Fibroblast of upper back skin (primary cell): ENCODE measurements at regions not wholly inside any gene's neighbourhood (a gene's known extent, or its start where the extent isn't known, plus 50 kb on each side); places are given as distances from the start of the nearest gene placed in this dataset.
A peak's percentile ranks its signal among the peaks of the same experiment; 100 is the strongest.
"Not testable (repeated sequence)": the region's sequence is repeated elsewhere in the genome, so short reads cannot be mapped to it uniquely, and the experiment has no call there.

Experiments used
- DNase-seq: peaks from one replicate; pipeline ENCODE4 v3.0.0-alpha.2; 2013

GRCh38 chr7:120054376-120055100, 218.4 kb upstream of the KCND2 start:
- no peak for DNase-seq

GRCh38 chr7:120055300-120055699, 217.7 kb upstream of the KCND2 start:
- peak; percentile 74 for DNase-seq

- no peak for DNase-seq
Observed at GRCh38 chr7:120056227-120056626, 216.7 kb upstream of the KCND2 start.

- no peak for DNase-seq
Observed at GRCh38 chr7:120059641-120060040, 213.3 kb upstream of the KCND2 start.

- DNase-seq: peak; percentile 54
Observed at GRCh38 chr7:120060281-120060680, 212.7 kb upstream of the KCND2 start.

GRCh38 chr7:120060875-120061274, 212.1 kb upstream of the KCND2 start:
- DNase-seq: no peak

GRCh38 chr7:120064565-120064964, 208.4 kb upstream of the KCND2 start:
- DNase-seq: peak; percentile 72

- DNase-seq: not testable (repeated sequence)
Observed at GRCh38 chr7:120066898-120067297, 206.1 kb upstream of the KCND2 start.

- DNase-seq: no peak
Observed at GRCh38 chr7:120070201-120070600, 202.8 kb upstream of the KCND2 start.

GRCh38 chr7:120077777-120078176, 195.2 kb upstream of the KCND2 start:
- no peak for DNase-seq

- DNase-seq: no peak
Observed at GRCh38 chr7:120079022-120079421, 194.0 kb upstream of the KCND2 start.

- DNase-seq: no peak
Observed at GRCh38 chr7:120079704-120080103, 193.3 kb upstream of the KCND2 start.

- DNase-seq: not testable (repeated sequence)
Observed at GRCh38 chr7:120086468-120086867, 186.5 kb upstream of the KCND2 start.

GRCh38 chr7:120089968-120090367, 183.0 kb upstream of the KCND2 start:
- DNase-seq: no peak

GRCh38 chr7:120091807-120092206, 181.2 kb upstream of the KCND2 start:
- no peak for DNase-seq

GRCh38 chr7:120097020-120097419, 176.0 kb upstream of the KCND2 start:
- DNase-seq: no peak

- no peak for DNase-seq
Observed at GRCh38 chr7:120097774-120098173, 175.2 kb upstream of the KCND2 start.

- DNase-seq: no peak
Observed at GRCh38 chr7:120108376-120108775, 164.6 kb upstream of the KCND2 start.

- DNase-seq: no peak
Observed at GRCh38 chr7:120110169-120110568, 162.8 kb upstream of the KCND2 start.

- no peak for DNase-seq
Observed at GRCh38 chr7:120114626-120115025, 158.3 kb upstream of the KCND2 start.

- no peak for DNase-seq
Observed at GRCh38 chr7:120123528-120123927, 149.4 kb upstream of the KCND2 start.

GRCh38 chr7:120131096-120131839, 141.7 kb upstream of the KCND2 start:
- DNase-seq: no peak

- DNase-seq: no peak
Observed at GRCh38 chr7:120138497-120138896, 134.5 kb upstream of the KCND2 start.

GRCh38 chr7:120156476-120156875, 116.5 kb upstream of the KCND2 start:
- DNase-seq: peak; percentile 6

- no peak for DNase-seq
Observed at GRCh38 chr7:120160166-120160565, 112.8 kb upstream of the KCND2 start.
